ENCODE measurements at regions not wholly inside any gene's neighbourhood (a gene's known extent, or its start where the extent isn't known, plus 50 kb on each side); places are given as distances from the start of the nearest gene placed in this dataset.

DNA sequence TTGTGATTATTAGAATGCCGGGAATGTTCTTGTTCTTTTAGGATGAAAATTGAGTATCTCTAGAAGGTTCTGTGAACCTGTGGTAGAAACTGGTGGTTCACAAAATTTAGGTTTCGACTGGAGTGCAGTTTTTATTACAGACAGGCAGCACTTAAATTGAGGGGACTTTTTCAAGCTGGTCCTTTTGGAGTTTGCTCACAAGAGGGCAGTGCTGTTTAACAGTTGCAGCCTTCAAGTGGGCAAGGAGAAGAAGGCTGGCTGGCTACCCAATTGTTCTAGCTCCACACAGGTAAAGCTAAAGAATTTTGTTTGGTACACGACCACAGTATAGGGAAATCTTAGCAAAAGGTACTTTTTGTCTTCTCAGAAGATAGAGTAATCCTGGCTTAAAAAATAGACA lies 233.6 kb downstream of the SNX13 start (continued):
- TF ChIP-seq ERF (CRISPR knock-in tag; IDR thresholded peaks at IDR 0.05) (no peak), FOSL2 (CRISPR knock-in tag; IDR thresholded peaks at IDR 0.05) (no peak), CHCHD3 (CRISPR knock-in tag; IDR thresholded peaks at IDR 0.05) (no peak), STAG1 (CRISPR knock-in tag; IDR thresholded peaks at IDR 0.05) (peak; percentile 87), ZSCAN21 (CRISPR knock-in tag; IDR thresholded peaks at IDR 0.05; ENCODE audit: borderline replicate concordance) (no peak), ZFP37 (CRISPR knock-in tag; IDR thresholded peaks at IDR 0.05; ENCODE audit: borderline replicate concordance) (no peak), ZNF670 (CRISPR knock-in tag; IDR thresholded peaks at IDR 0.05; ENCODE audit: borderline replicate concordance) (no peak), SMC3 (IDR thresholded peaks at IDR 0.05; ENCODE audit: low read length) (peak; percentile 61), U2AF1 (optimal IDR thresholded peaks at IDR 0.05; ENCODE audit: low read depth, low read length) (no peak), SMARCE1 (IDR thresholded peaks at IDR 0.05; ENCODE audit: borderline replicate concordance) (no peak), MLLT10 (CRISPR knock-in tag; IDR thresholded peaks at IDR 0.05) (no peak), SALL1 (CRISPR knock-in tag; IDR thresholded peaks at IDR 0.05) (no peak), ZNF530 (CRISPR knock-in tag; IDR thresholded peaks at IDR 0.05; ENCODE audit: low read depth) (no peak), ZSCAN12 (CRISPR knock-in tag; IDR thresholded peaks at IDR 0.05) (no peak)
- TF ChIP-seq, protein P1, sequence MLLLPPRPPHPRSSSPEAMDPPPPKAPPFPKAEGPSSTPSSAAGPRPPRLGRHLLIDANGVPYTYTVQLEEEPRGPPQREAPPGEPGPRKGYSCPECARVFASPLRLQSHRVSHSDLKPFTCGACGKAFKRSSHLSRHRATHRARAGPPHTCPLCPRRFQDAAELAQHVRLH (CRISPR knock-in tag; IDR thresholded peaks at IDR 0.05; ENCODE audit: borderline replicate concordance, low read depth): no peak
- TF ChIP-seq, protein P2, sequence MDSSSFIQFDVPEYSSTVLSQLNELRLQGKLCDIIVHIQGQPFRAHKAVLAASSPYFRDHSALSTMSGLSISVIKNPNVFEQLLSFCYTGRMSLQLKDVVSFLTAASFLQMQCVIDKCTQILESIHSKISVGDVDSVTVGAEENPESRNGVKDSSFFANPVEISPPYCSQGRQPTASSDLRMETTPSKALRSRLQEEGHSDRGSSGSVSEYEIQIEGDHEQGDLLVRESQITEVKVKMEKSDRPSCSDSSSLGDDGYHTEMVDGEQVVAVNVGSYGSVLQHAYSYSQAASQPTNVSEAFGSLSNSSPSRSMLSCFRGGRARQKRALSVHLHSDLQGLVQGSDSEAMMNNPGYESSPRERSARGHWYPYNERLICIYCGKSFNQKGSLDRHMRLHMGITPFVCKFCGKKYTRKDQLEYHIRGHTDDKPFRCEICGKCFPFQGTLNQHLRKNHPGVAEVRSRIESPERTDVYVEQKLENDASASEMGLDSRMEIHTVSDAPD (CRISPR knock-in tag; IDR thresholded peaks at IDR 0.05): no peak
- TF ChIP-seq, protein P3, sequence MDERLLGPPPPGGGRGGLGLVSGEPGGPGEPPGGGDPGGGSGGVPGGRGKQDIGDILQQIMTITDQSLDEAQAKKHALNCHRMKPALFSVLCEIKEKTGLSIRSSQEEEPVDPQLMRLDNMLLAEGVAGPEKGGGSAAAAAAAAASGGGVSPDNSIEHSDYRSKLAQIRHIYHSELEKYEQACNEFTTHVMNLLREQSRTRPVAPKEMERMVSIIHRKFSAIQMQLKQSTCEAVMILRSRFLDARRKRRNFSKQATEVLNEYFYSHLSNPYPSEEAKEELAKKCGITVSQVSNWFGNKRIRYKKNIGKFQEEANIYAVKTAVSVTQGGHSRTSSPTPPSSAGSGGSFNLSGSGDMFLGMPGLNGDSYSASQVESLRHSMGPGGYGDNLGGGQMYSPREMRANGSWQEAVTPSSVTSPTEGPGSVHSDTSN (CRISPR knock-in tag; IDR thresholded peaks at IDR 0.05): no peak
- TF ChIP-seq, protein P4, sequence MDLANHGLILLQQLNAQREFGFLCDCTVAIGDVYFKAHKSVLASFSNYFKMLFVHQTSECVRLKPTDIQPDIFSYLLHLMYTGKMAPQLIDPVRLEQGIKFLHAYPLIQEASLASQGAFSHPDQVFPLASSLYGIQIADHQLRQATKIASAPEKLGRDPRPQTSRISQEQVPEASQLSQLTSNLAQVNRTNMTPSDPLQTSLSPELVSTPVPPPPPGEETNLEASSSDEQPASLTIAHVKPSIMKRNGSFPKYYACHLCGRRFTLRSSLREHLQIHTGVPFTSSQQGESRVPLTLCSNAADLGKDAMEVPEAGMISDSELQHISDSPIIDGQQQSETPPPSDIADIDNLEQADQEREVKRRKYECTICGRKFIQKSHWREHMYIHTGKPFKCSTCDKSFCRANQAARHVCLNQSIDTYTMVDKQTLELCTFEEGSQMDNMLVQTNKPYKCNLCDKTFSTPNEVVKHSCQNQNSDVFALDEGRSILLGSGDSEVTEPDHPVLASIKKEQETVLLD (CRISPR knock-in tag; IDR thresholded peaks at IDR 0.05; ENCODE audit: low read depth): no peak

All from HepG2 (cell line).